VCaP (cell line): ENCODE measurements at regions not wholly inside any gene's neighbourhood (a gene's known extent, or its start where the extent isn't known, plus 50 kb on each side); places are given as distances from the start of the nearest gene placed in this dataset.

Source experiments
- H3K27ac ChIP-seq: fragments of 450-650 bp; 2 replicates; pipeline ENCODE4 v1.5.1; 2017
- CTCF ChIP-seq: fragments of 450-650 bp; conservative IDR thresholded peaks from 2 replicates; pipeline ENCODE4 v1.5.1; 2017; ENCODE audit warnings: mild to moderate bottlenecking, moderate library complexity

- no peak for TF ChIP-seq CTCF
- H3K27ac ChIP-seq: no peak overlapping the region
Measured at GRCh38 chr3:99218468-99218867, 317.0 kb upstream of the DCBLD2 start.

GRCh38 chr3:99212969-99213368, 311.5 kb upstream of the DCBLD2 start:
- TF ChIP-seq CTCF: no peak
- H3K27ac ChIP-seq: no peak overlapping the region

GRCh38 chr3:99211309-99211708, 309.8 kb upstream of the DCBLD2 start:
- H3K27ac ChIP-seq: no peak overlapping the region
- TF ChIP-seq CTCF: no peak

- H3K27ac ChIP-seq: no peak overlapping the region
- no peak for TF ChIP-seq CTCF
Measured at GRCh38 chr3:99199021-99199420, 297.5 kb upstream of the DCBLD2 start.

GRCh38 chr3:99191186-99191585, 289.7 kb upstream of the DCBLD2 start:
- H3K27ac ChIP-seq: no peak overlapping the region
- no peak for TF ChIP-seq CTCF

GRCh38 chr3:99188936-99189335, 287.4 kb upstream of the DCBLD2 start:
- no peak for TF ChIP-seq CTCF
- no peak overlapping the region for H3K27ac ChIP-seq

- TF ChIP-seq CTCF: no peak
- no peak overlapping the region for H3K27ac ChIP-seq
Measured at GRCh38 chr3:99186016-99186415, 284.5 kb upstream of the DCBLD2 start.
